Activated naive CD4-positive, alpha-beta T cell treated with Interleukin-2 at 50 U/mL for 16 hours (primary cell): ENCODE measurements at regions not wholly inside any gene's neighbourhood (a gene's known extent, or its start where the extent isn't known, plus 50 kb on each side); places are given as distances from the start of the nearest gene placed in this dataset.
"Not testable (repeated sequence)": the region's sequence is repeated elsewhere in the genome, so short reads cannot be mapped to it uniquely, and the experiment has no call there.

Experiments
- DNase-seq: peaks from one replicate; pipeline ENCODE4 v3.0.0-alpha.2; 2020

DNA sequence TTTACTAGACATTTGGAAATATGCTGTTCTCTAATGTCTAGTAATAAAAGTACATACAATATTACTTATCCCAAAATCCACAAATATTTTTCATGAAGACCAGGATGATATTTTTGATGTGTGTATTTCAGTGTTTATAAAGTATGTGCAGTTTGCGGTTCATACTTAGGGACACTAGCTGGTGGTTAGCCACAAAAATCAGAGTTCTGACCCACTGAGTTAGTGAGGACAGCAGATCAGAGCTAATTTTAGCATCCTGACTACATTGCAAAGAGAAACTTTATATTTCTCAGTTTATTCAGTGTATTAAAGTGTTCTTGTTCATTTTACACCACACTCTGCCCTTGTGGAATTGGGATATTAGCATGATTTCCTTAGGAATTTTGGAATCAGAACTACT, 655.3 kb downstream of the HTR1A start:
- DNase-seq, result no peak

DNA sequence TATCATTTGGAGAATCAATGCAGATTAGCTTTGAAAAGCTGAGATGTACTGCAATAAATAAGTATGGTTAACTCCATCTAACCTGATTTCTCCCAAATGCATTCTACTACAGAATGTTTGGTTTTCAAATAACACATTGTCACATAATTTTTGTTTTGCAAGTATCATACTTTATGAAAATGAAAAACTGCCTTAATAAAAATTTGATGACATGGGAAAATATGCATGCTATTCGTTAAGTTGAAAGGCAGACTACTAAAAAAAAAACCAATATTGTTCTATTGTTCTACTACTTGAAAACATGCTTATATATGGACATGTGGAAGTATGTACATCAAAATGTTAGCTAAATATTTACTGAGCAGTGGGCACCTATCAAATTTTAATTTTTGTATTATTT, 668.9 kb downstream of the HTR1A start:
- no peak for DNase-seq

DNA sequence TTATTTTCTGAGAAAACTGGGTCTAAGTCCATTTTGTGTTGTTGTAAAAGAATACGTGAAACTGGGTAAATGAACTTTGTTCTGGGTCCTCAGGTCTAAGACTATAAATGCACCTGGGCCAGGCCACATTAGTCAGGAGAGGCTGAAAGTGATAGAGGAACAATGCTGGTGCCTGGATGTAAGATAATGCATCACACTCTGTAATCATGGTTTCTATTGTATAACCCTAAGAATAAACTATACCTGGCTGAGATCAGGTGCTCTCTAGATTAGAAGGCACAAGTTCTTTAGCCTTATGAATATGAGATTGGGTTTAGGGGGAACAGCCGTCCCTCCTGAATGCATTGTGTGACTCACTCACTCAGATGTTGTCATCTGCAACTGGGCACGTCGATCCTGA, 675.5 kb downstream of the HTR1A start:
- DNase-seq, result no peak

DNA sequence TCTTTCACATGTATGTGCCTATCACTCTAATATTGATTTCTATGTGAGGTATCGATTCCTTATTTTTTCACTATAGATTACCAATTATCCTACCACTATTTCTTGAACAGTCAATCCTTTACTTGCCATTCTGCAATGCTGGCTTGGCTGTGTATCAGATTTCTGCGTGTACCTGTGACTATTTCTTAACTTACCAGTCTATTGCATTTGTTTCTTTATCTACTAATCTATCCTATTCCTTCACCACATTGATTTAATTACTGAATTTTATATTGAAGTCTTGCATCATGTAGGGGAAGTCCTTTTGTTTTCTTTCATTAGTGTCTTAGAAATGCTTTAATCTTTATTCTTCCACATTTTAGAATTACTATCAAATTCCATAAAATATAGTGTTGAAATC, 684.8 kb downstream of the LRRC70 start:
- DNase-seq, result no peak

DNA sequence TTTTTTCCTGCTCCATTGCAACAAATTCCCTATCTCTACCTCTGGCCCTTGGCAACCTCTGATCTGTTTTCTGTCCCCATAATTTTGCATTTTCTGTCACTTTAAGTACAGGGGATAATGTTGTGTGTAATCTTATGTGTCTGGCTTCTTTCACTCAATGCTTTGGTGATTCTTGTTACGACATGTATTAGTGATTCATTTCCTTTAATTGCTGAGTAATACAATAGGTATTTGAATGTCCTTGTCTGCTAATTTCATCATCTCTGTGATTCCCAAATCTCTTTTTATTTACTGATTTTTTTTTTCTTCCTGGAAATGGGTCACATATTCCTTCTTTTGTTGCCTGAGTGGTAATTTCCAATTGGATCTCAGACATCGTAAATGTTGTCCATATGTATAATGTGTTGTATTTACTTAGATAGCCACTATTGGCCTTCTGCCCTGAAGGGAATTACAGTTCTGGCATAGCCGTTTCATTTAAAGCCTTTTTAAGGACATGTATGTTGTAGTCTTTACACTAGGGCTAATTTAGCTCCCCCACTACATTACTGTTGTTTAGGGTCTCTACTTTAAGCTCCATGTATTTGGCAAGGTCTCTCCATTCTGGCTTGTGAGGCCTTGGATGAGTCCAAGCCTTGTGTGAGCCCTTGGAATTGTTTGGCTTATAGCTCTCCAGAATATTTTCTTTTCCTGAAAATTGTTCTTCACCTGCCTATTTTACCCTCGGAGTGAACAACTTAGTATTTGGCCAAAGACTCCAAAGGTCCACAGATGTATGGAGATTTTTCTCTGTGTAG, 683.8 kb downstream of the LRRC70 start:
- no peak for DNase-seq

DNA sequence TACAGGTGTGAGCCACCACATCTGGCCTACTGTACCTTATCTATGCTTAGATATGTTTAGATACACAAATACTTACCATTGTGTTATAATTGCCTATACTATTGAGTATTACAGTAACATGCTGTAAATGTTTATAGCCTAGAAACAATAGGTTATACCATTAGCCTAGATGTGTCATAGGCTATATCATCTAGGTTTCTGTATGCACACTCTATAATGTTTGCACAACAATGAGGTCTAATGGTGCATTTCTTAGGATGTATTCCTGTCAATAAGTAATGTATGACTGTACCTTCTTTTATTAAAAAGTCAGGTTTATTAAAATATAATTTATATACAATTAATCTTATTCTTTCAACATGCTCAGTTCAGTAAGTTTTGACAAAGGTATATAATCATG, 683.1 kb downstream of the LRRC70 start:
- DNase-seq, result no peak

DNA sequence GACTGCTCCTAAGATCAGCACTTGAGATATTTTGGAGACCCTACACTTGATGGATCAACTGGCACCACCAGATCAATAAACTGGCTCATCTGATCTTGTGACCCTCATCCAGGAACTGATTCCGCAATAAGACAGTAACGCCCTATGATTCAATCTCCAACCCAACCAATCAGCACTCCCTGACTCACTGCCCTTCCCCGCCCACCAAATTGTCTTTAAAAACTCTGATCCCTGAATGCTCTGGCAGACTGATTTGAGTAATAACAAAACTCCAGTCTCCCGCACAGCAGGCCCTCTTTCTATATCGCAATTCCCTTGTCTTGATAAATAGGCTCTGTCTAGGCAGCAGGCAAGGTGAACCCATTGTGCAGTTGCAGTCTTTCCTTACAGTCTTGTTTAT, 677.0 kb downstream of the LRRC70 start:
- DNase-seq, result no peak

DNA sequence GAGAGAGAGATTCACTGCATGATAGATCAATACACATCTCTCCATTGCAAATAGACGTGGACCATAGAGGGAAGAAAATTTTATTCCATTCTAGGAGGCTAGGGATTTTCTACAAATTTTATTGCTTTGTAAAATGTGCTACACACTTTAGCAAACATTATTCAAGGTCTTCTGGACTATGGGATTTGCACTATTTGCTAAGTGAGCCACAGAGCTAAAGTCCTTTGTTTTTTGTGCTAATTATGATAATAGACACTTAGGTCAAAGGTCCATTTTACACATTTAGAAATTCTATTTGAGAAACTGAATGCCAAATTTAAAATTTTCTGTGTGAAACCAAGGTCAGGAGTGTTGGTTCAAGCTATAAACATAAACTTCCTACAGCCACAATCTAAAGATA, 672.3 kb downstream of the LRRC70 start:
- no peak for DNase-seq

DNA sequence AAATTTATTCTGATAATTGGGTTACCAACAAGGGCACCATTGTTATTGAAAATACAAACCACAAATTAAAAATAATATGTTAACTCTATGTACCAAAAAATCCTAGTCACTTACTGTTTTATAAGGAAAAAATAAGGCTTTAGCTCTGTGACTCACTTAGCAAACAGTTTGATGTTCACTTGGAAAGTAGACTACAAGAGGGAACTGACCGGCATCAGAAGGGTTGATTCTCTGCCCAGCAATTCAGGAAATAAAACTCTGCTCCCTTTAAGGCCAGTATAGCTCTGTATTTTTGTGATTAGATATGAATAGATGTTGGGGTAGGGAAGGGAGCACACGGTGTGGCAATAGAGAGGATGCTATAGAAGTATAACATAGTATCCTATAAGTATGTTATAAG, 671.3 kb downstream of the LRRC70 start:
- no peak for DNase-seq

DNA sequence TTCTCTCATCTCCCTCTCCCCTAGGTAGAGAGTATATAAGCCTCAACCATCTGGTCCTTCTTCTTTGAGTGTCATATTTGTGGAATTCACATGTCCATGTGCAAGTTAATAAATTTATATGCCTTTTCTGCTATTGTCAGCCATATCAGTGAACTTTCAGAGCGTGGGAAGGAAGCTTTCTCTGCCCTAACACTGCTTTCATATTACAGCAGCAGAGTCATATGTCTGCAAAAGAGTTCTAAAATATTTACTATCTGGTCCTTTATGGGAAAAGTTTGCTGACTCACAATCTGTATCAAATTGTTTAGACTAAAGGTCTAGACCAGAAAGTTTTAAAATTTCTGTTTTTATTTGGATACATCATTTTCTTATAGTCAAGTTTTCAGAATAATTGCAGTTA, 669.0 kb downstream of the LRRC70 start:
- no peak for DNase-seq

DNA sequence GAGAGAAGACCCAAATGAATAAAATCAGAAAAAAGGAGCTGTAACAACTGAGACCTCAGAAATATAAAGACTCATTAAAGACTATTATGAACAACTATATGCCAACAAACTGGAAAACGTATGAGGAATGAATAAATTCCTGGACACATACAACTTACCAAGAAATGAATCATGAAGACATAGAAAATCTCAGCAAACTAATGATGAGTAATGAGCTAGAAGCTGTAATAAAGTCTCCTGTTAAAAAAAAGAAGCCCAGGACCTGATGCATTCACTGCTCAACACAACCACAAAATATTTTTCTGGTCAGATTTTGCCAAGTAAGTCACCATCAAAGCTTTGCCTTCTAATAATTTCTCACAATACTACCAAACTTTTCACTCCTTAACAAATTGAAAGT, 666.7 kb downstream of the LRRC70 start:
- DNase-seq, result no peak

DNA sequence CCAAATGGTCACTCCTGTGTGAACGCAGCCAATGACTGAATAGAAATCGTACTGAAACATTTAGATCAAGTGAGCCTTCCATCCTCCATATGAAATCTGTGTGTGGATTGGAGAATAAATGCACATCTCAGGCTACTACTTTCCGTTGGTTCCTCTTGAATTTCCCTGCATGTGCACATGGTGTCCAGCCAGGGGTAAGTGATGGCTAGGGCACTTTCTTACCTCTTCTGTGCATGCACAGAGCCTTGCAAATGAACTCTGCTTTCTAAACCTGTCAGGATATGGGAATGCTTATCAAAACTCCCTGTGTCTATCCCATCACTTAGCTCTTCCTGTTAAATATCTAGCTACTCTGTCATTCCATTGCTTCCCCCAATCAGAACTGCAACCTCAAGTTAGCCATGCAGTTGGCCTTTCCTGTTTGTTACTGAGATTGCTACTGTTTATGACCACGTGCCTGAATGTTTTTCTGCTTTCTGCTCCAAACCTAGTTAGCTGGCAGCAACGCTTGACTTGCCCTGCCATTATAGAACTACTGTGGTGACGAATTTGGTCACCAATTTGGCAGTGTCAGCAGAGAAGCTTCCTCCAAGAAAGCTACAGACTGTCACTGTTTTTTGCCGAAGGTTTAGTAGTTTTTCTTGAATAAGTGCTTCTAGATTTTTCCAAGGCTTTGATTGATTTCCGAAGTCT, 661.6 kb downstream of the LRRC70 start:
- no peak for DNase-seq

DNA sequence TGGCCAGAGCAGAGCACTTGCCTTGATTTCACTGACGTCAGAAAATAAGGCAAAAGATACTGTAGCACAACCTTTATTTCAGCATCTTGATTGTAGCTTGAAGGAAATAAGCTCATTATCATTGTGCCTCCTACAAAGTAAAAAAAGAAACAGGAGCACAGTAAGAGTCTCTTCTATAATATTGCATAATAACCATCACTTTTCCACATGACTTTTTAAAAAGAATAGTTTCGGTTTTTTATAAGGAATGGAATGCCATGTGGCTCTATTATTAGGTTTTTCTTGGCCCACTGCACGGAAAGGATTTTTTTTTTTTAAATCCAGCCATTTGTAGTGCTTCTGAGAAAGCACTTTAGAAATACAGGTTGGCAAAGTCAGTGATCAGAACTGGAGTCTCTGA, 655.3 kb downstream of the LRRC70 start:
- DNase-seq, result no peak

DNA sequence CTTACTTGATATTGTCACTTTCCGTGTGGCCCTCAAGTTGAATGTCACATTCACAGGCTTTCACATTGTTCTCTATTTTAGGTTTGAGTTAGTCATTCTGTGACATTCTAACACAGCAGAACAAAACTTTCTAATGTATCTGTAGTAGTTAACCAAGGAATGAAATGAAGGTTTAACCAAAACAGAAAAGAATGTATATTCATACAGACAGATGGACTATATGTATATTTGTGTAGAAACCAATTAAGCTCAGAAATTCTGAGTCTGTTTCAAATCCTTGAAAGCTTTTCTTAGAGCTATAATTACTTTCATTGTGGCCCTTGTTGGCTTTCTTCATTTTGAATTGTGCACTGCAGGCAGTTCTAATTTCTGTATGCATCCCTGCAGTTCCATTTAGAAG, 654.7 kb downstream of the LRRC70 start:
- DNase-seq, result no peak

DNA sequence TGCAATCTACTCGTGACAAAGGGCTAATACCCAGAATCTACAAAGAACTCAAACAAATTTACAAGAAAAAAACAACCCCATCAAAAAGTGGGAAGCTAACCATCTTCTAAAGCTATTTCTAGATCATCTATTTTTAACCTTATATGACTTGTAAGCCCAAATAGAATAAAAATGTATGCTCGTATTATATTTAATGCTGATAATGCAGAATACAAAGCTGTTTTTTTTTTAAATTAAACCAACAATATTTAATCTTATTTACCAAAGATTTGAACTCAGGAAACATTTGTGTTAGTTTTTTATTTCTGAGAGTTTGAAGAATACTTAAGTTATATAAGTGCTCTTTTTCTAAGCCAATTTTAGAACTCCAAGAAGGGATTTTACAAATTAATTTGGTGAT, 652.1 kb downstream of the LRRC70 start:
- DNase-seq, result no peak

DNA sequence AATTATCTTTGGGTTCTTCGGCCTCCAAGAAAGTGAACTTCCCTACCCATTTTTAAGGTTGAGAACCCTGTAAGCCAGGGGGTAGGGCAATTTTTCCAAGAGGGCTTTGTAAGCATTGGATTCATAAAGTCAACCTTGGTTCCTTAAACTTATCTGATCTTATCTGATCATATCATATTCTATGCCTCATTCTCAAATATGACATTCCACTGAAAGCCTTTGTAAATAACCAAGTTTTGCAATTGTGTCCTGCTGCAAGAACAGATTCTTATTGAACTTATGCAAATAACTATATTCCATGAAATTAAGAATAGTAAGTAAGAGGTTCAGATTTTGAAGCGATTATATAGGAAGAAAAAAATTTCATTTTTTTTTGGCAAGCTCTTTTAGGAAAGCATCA, 649.5 kb downstream of the LRRC70 start:
- no peak for DNase-seq

DNA sequence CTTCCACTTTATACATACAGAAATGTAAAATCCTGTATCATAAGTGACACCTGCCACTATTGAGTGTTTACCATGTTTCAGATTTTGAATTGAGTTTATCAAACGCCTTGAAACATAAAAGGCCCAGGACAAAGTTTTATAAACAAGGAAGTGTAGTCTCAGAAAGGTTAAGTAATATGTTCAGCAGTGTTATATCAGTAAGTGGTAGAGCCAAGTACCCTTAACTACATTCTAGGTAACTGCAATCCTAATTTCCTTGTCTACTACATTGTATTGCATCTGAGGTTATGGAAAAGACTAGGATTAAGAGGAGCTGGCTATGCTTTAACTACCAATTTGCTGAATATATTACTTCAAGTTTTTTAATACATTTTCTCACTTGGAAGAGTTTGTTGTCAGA, 641.6 kb downstream of the LRRC70 start:
- DNase-seq, result no peak

DNA sequence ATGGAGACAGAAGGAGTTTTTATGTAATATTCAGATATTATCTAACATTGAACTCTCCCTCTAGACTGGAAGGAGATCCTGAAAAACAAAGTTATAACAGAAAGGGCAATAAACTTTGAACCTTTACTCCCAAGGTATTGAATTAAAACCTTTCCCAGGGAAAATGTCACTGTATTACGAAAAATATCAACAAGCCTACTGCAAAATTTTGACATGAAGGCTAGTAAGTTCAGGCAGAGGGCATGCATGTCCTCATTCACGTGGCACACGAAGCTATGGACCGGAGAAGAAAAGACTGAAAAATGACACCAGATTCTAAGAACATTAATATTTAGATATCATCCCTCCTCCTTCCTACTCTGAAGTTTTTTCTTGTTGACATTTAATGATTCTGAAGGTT, 638.8 kb downstream of the LRRC70 start:
- no peak for DNase-seq

DNA sequence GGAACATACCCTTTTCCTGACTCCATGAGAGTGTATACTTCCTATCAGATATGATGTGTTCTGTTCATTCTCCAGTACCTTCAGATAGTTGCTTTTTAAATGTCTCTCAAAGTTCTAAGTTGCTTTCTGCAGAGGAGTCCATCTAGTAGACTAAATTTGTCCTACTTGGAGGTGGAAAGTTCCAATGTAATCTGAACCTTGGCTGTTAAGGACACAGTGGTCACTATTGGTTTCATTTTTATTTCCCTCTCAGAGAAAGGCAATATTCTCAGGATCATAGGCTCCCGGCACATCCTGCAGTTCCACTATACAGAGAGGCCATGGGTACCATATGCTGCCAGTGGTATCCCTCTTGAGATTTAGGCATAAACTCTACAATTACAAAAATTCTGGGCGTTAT, 634.6 kb downstream of the LRRC70 start:
- DNase-seq, result no peak

DNA sequence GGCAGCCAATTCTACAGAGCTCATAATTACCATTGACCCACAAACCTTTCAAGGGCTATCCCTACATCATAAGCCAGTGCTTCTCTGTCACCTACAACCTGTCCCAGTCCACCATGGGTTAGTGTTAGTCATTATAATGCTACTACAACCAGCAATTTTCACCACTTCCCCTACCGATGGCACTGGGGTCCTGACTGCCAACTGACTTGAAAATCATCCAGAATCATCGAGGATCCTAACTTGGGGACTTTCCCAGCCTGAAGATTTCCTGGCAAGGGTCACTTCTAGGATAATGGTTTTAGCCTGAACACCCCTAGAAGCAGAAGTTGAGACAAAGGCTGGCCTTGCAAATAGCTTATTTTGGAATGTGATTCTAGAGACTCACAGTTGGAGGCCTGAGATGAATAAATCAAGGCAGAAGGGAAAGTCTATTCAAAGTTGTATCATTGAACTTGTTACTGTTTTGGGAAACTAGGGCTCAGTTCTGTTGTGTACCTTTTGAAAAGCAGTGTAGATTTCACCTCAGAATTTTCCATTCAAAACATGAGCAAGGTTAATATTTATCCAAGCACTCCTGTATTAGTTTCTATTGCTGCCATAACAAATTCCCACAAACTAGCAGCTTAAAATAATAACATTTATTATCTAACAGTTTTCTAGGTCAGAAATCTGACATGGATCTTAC, 633.0 kb downstream of the LRRC70 start:
- no peak for DNase-seq

DNA sequence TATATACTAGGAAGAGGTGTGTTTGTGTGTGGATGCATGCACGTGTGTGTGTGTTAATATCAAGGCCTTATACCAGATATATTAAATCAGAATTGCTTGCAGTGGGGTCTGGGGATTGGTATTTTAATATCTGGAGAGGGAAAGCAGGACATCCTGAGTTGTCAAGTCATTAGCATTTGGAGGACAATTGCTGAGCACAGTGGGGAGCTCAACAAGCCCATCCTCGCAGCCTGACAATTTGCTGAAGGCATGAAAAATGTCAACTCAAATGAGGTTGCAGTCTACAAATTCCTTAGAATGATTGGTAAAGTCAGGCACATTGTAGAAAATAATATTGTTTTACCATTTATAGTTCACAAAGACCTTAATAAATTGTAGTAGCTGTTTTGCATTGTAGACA, 627.4 kb downstream of the LRRC70 start:
- no peak for DNase-seq

DNA sequence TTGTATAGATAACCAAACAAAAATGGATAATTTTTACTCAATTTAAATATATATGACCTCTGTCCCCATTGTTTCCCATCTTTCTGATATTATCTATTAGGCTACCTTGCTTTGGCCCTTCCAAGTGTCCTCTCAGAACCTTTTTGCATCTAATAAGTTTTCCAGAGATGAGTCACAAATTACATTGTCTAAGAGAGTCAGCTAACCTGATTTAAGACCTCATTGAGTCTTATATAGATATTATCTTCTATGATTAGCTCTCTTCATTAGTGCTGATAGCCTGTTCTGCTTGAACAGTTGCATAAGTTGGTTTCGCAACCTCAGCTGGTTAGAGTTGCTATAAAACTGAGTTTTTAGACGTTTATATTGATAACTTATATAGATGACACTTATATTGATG, 623.1 kb downstream of the LRRC70 start:
- DNase-seq, result no peak

DNA sequence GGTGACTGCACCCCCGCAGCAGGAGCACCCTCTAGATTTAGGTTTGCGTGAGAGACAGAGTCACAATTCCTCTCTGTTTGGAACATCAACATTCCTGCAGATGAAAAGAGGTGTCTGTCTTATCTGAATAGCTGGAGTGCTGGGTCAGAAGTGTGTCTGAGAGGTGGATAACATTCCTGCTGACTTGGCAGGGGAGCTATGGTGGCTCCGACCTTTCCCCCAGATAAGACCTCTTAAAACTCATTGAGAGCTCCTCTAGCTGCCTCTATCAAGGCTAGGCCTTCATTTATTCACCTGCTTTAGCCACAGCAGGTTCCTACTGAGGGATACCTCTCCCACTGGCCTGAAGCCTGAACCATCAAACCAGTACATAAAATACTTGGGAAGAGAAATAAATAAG, 615.5 kb downstream of the LRRC70 start:
- no peak for DNase-seq

DNA sequence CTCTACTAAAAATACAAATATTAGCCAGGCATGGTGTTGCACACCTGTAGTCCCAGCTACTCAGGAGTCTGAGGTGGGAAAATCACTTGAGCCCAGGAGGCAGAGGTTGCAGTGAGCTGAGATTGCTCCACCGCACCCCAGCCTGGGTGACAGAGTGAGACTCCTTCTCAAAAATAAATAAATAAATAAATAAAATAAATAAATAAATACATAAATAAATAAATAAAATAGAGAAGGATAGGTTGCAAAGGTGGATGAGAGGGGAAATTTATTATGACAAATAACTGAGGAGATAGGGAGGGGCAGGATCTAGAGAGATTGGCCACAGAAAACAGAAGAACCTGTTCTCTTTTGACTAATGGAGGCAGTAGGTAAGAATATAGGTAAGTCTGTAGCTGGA, 601.6 kb downstream of the LRRC70 start:
- not testable (repeated sequence) for DNase-seq
